MM.1S (cell line): ENCODE measurements at regions not wholly inside any gene's neighbourhood (a gene's known extent, or its start where the extent isn't known, plus 50 kb on each side); places are given as distances from the start of the nearest gene placed in this dataset.

ENCODE experiments used
- DNase-seq: peaks from one replicate; pipeline ENCODE4 v3.0.0-alpha.2; 2015
- H2AFZ ChIP-seq: fragments of 300-600 bp; sonication (generic); 2 replicates; pipeline ENCODE4 v1.6.0; 2016; ENCODE audit warnings: antibody characterized with exemption, low read length
- H3F3A ChIP-seq: fragments of 300-600 bp; sonication (generic); 2 replicates; pipeline ENCODE4 v1.6.1; 2016; ENCODE audit warnings: mild to moderate bottlenecking, antibody characterized with exemption, low read length, moderate library complexity, mixed read lengths; ENCODE audit not compliant: insufficient read depth
- H3K27ac ChIP-seq: fragments of 300-600 bp; sonication (generic); 2 replicates; pipeline ENCODE4 v1.5.1; 2016; ENCODE audit warnings: mild to moderate bottlenecking, low read length
- H3K27me3 ChIP-seq: fragments of 300-600 bp; sonication (generic); replicated peaks from 2 replicates; pipeline ENCODE4 v1.6.0; 2016; ENCODE audit warnings: low read length; ENCODE audit not compliant: insufficient read depth
- H3K36me3 ChIP-seq: fragments of 300-600 bp; sonication (generic); replicated peaks from 2 replicates; pipeline ENCODE4 v1.6.1; 2016; ENCODE audit warnings: mild to moderate bottlenecking, low read length, mixed read lengths; ENCODE audit not compliant: insufficient read depth
- H3K4me1 ChIP-seq: fragments of 300-600 bp; sonication (generic); 2 replicates; pipeline ENCODE4 v1.6.1; 2016; ENCODE audit warnings: low read length, mixed read lengths
- H3K4me2 ChIP-seq: fragments of 300-600 bp; sonication (generic); 2 replicates; pipeline ENCODE4 v1.6.0; 2016; ENCODE audit warnings: low read depth, low read length
- H3K4me3 ChIP-seq: fragments of 300-600 bp; sonication (generic); 2 replicates; pipeline ENCODE4 v1.5.1; 2016; ENCODE audit warnings: low read length, mixed read lengths
- H3K79me2 ChIP-seq: fragments of 300-600 bp; sonication (generic); 2 replicates; pipeline ENCODE4 v1.6.1; 2016; ENCODE audit warnings: mixed run types, low read length, mixed read lengths
- H3K9ac ChIP-seq: fragments of 300-600 bp; sonication (generic); 2 replicates; pipeline ENCODE4 v1.6.1; 2016; ENCODE audit warnings: low read length, mixed read lengths
- H3K9me2 ChIP-seq: fragments of 300-600 bp; sonication (generic); replicated peaks from 2 replicates; pipeline ENCODE4 v1.6.1; 2016; ENCODE audit warnings: mild to moderate bottlenecking, low read length, mixed read lengths; ENCODE audit not compliant: insufficient read depth
- H3K9me3 ChIP-seq: fragments of 300-600 bp; sonication (generic); replicated peaks from 2 replicates; pipeline ENCODE4 v1.6.1; 2016; ENCODE audit warnings: mild to moderate bottlenecking, low read length, mixed read lengths; ENCODE audit not compliant: insufficient read depth
- H4K20me1 ChIP-seq: fragments of 300-600 bp; sonication (generic); 2 replicates; pipeline ENCODE4 v1.6.1; 2016; ENCODE audit warnings: mild to moderate bottlenecking, low read length, moderate library complexity, mixed read lengths; ENCODE audit not compliant: insufficient read depth
- EZH2 ChIP-seq: fragments of 300-600 bp; sonication (generic); optimal IDR thresholded peaks from 2 replicates; pipeline ENCODE3; 2017; ENCODE audit warnings: low read depth, mild to moderate bottlenecking, antibody characterized with exemption, low read length, mixed read lengths
- EZH2phosphoT487 ChIP-seq: fragments of 300-600 bp; sonication (generic); IDR thresholded peaks from 2 replicates; pipeline ENCODE4 v1.6.1; 2018; ENCODE audit warnings: antibody characterized with exemption, low read length
- TF ChIP-seq, protein P1 (sequence below): fragments of 300-600 bp; sonication (generic); IDR thresholded peaks from 2 replicates; pipeline ENCODE4 v1.5.1; 2016; ENCODE audit warnings: antibody characterized with exemption, low read length, mixed read lengths

DNA sequence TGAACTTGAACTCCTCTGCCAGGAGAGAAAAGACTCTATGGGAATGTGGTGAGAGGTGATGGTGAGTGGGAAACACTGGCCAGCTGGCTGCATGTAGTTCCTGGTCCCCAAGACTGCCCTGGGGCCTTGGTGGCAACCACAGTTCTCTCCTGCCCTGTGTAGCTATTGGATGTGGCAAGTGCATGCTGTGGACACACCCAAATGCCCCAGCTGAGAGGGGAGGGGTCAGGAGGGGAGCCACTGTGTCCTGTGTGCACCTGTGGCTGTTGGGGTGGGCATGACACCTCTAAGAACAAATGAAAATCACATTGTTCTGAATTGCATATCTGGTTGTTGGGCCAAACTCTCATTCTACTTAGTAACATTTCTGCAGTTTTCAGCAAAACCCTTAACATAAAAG lies 409.6 kb downstream of the NSUN3 start:
- Histone ChIP-seq H3K9me2 (no peaks in the 10 kb centered on the region), H3K4me3 (no peak overlapping the region), H3K36me3 (no peaks in the 10 kb centered on the region), H2AFZ (no peak overlapping the region), H3K27ac (no peak overlapping the region), H3K27me3 (no peaks in the 10 kb centered on the region), H3K9ac (no peak overlapping the region), H3K4me1 (no peaks in the 10 kb centered on the region), H3K79me2 (no peaks in the 10 kb centered on the region), H3F3A (no peaks in the 10 kb centered on the region), H3K9me3 (no peaks in the 10 kb centered on the region), H4K20me1 (no peaks in the 10 kb centered on the region), H3K4me2 (no peak overlapping the region)
- TF ChIP-seq, protein P1, sequence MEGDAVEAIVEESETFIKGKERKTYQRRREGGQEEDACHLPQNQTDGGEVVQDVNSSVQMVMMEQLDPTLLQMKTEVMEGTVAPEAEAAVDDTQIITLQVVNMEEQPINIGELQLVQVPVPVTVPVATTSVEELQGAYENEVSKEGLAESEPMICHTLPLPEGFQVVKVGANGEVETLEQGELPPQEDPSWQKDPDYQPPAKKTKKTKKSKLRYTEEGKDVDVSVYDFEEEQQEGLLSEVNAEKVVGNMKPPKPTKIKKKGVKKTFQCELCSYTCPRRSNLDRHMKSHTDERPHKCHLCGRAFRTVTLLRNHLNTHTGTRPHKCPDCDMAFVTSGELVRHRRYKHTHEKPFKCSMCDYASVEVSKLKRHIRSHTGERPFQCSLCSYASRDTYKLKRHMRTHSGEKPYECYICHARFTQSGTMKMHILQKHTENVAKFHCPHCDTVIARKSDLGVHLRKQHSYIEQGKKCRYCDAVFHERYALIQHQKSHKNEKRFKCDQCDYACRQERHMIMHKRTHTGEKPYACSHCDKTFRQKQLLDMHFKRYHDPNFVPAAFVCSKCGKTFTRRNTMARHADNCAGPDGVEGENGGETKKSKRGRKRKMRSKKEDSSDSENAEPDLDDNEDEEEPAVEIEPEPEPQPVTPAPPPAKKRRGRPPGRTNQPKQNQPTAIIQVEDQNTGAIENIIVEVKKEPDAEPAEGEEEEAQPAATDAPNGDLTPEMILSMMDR = no peak
- no peak for TF ChIP-seq EZH2
- TF ChIP-seq EZH2phosphoT487 = no peak
- DNase-seq = no peak

DNA sequence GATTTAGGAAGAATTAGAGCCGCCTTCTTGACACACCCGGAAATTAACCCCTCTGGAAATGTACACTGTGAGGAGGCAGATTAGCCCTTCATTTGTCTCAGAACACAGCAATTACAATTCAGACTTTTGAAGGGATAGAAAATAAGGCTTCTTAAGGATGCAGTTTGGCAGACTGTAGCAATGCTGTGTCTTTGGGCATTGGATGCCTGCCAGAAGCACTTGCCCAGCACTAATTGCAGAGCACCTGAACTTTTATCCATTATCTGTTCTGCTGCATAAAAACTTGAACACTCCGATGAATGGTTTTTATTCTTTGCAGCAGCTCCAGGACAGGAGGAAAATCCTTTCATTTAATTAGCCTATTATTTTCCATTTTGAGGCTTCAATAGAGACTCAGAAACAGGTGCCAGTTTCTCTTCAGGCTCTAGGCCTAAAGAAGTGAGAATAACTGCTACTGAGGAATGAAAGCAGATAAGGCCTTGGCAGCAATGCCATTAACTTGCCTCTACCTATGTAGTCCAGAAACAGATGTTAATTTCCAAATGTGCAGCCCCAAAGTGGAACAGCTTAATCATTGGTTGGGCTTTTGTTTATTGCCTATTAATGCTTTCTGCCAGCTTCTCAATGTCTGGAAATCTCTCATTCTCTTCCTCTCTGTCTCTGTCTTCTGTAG lies 418.5 kb downstream of the NSUN3 start:
- Histone ChIP-seq H3K4me2 (no peak overlapping the region), H2AFZ (no peak overlapping the region), H3K27ac (no peak overlapping the region), H3K9me3 (no peaks in the 10 kb centered on the region), H3K36me3 (no peaks in the 10 kb centered on the region), H3K4me1 (no peaks in the 10 kb centered on the region), H3K27me3 (no peaks in the 10 kb centered on the region), H4K20me1 (no peaks in the 10 kb centered on the region), H3K9ac (no peak overlapping the region), H3K9me2 (no peaks in the 10 kb centered on the region), H3K4me3 (no peak overlapping the region), H3K79me2 (no peaks in the 10 kb centered on the region), H3F3A (no peaks in the 10 kb centered on the region)
- DNase-seq = no peak
- TF ChIP-seq EZH2 = no peak

GRCh38 chr3:94482686-94483085 lies 419.8 kb downstream of the NSUN3 start:
- H3K9ac ChIP-seq = no peak overlapping the region

GRCh38 chr3:94483403-94483802 lies 420.5 kb downstream of the NSUN3 start:
- TF ChIP-seq, protein P1 = no peak
- TF ChIP-seq EZH2phosphoT487 = no peak
- no peak for TF ChIP-seq EZH2

More at GRCh38 chr3:94482686-94483085, 419.8 kb downstream of the NSUN3 start:
- no peak overlapping the region for H3K27ac ChIP-seq
- no peak overlapping the region for H2AFZ ChIP-seq
- TF ChIP-seq, protein P1 = no peak
- no peak for TF ChIP-seq EZH2phosphoT487
- no peak for TF ChIP-seq EZH2
- no peaks in the 10 kb centered on the region for H3F3A ChIP-seq
- H3K9me3 ChIP-seq = no peaks in the 10 kb centered on the region
- H3K4me1 ChIP-seq = no peaks in the 10 kb centered on the region
- H3K4me2 ChIP-seq = no peak overlapping the region
- DNase-seq = no peak
- H3K27me3 ChIP-seq = no peaks in the 10 kb centered on the region
- H3K4me3 ChIP-seq = no peak overlapping the region
- H3K9me2 ChIP-seq = no peaks in the 10 kb centered on the region
- H3K36me3 ChIP-seq = no peaks in the 10 kb centered on the region
- no peaks in the 10 kb centered on the region for H4K20me1 ChIP-seq
- H3K79me2 ChIP-seq = no peaks in the 10 kb centered on the region

More at GRCh38 chr3:94483403-94483802, 420.5 kb downstream of the NSUN3 start:
- Histone ChIP-seq H3K9ac (no peak overlapping the region), H3K79me2 (no peaks in the 10 kb centered on the region), H3K36me3 (no peaks in the 10 kb centered on the region), H2AFZ (no peak overlapping the region), H3K27me3 (no peaks in the 10 kb centered on the region), H3K4me2 (no peak overlapping the region), H3K4me1 (no peaks in the 10 kb centered on the region), H3F3A (no peaks in the 10 kb centered on the region), H3K4me3 (no peak overlapping the region), H3K9me3 (no peaks in the 10 kb centered on the region), H3K27ac (no peak overlapping the region), H3K9me2 (no peaks in the 10 kb centered on the region), H4K20me1 (no peaks in the 10 kb centered on the region)
- no peak for DNase-seq
